IPS DF 19.7 (cell line): ENCODE measurements at regions not wholly inside any gene's neighbourhood (a gene's known extent, or its start where the extent isn't known, plus 50 kb on each side); places are given as distances from the start of the nearest gene placed in this dataset.

Experiments
- DNase-seq: peaks from one replicate; pipeline ENCODE4 v3.0.0-alpha.2; 2013; ENCODE audit warnings: low read depth, low spot score

- no peak for DNase-seq
Measured at GRCh38 chr12:77407931-77408330, 342.6 kb upstream of the E2F7 start.

GRCh38 chr12:77406219-77406905 is 341.0 kb upstream of the E2F7 start:
- DNase-seq = no peak

- DNase-seq = no peak
Measured at GRCh38 chr12:77402716-77403115, 337.3 kb upstream of the E2F7 start.

GRCh38 chr12:77401770-77402081 is 336.4 kb upstream of the E2F7 start:
- no peak for DNase-seq

GRCh38 chr12:77401064-77401769 is 335.8 kb upstream of the E2F7 start:
- DNase-seq = no peak

- no peak for DNase-seq
Measured at GRCh38 chr12:77392467-77393088, 327.2 kb upstream of the E2F7 start.

- no peak for DNase-seq
Measured at GRCh38 chr12:77388445-77389265, 323.3 kb upstream of the E2F7 start.

GRCh38 chr12:77387671-77388070 is 322.3 kb upstream of the E2F7 start:
- no peak for DNase-seq

GRCh38 chr12:77387214-77387613 is 321.8 kb upstream of the E2F7 start:
- DNase-seq = no peak

- DNase-seq = no peak
Measured at GRCh38 chr12:77384941-77385340, 319.6 kb upstream of the E2F7 start.

- DNase-seq = no peak
Measured at GRCh38 chr12:77382096-77382742, 316.9 kb upstream of the E2F7 start.

- DNase-seq = no peak
Measured at GRCh38 chr12:77377622-77378021, 312.3 kb upstream of the E2F7 start.

- no peak for DNase-seq
Measured at GRCh38 chr12:77377116-77377515, 311.7 kb upstream of the E2F7 start.

GRCh38 chr12:77374673-77375072 is 309.3 kb upstream of the E2F7 start:
- DNase-seq = no peak

GRCh38 chr12:77372494-77372893 is 307.1 kb upstream of the E2F7 start:
- no peak for DNase-seq

GRCh38 chr12:77372026-77372425 is 306.7 kb upstream of the E2F7 start:
- DNase-seq = no peak

- DNase-seq = no peak
Measured at GRCh38 chr12:77368379-77368778, 303.0 kb upstream of the E2F7 start.

GRCh38 chr12:77366616-77367015 is 301.2 kb upstream of the E2F7 start:
- DNase-seq = no peak

- no peak for DNase-seq
Measured at GRCh38 chr12:77364400-77364799, 299.0 kb upstream of the E2F7 start.

- DNase-seq = no peak
Measured at GRCh38 chr12:77362509-77363210, 297.3 kb upstream of the E2F7 start.

- DNase-seq = no peak
Measured at GRCh38 chr12:77357655-77358054, 292.3 kb upstream of the E2F7 start.
